CD4-positive, alpha-beta T cell (primary cell): ENCODE measurements at regions not wholly inside any gene's neighbourhood (a gene's known extent, or its start where the extent isn't known, plus 50 kb on each side); places are given as distances from the start of the nearest gene placed in this dataset.

Source experiments
- ATAC-seq: fragments of 200-7000 bp; cut with Tn5 transposase; one replicate; pipeline ENCODE4 v1.10.0; 2022; ENCODE audit warnings: mild to moderate bottlenecking; ENCODE audit not compliant: poor library complexity
- CTCF ChIA-PET: fragments of 350-600 bp; sonication (Branson Sonifier 250); formaldehyde crosslinking; loops from one replicate; lab custom pipeline; 2021; ENCODE audit warnings: antibody characterized with exemption, inconsistent platforms; lab: Charles Lee
- POLR2A ChIA-PET: fragments of 350-600 bp; sonication (Branson Sonifier 250); formaldehyde crosslinking; loops from one replicate; lab custom pipeline; 2021; ENCODE audit warnings: antibody characterized with exemption, inconsistent platforms; lab: Charles Lee
- DNase-seq, 14 experiments: peaks; one replicate each; pipeline ENCODE4 v3.0.0-alpha.2; 2013 to 2020; ENCODE audit warnings: mixed read lengths in 2 of 14
- H3K27ac ChIP-seq, 2 donors: one replicate each; pipeline versions ENCODE4 v1.5.1 to v1.7.0; 2013; ENCODE audit warnings: low read length in 2 of 2, low read depth in 1 of 2, mild to moderate bottlenecking in 1 of 2
- H3K27me3 ChIP-seq, 2 experiments: 1 replicate in 1 of 2; 2 replicates in 1 of 2; pipeline versions ENCODE4 v1.6.1 to v1.7.0; 2013; ENCODE audit warnings: low read length in 2 of 2, control low read depth in 1 of 2, mild to moderate bottlenecking in 1 of 2, moderate library complexity in 1 of 2; ENCODE audit not compliant: insufficient read depth in 2 of 2, control insufficient read depth in 1 of 2
- H3K36me3 ChIP-seq: one replicate; pipeline ENCODE4 v1.6.1; 2013; ENCODE audit warnings: low read length, control low read depth; ENCODE audit not compliant: insufficient read depth
- H3K4me1 ChIP-seq: one replicate; pipeline ENCODE4 v1.6.1; 2013; ENCODE audit warnings: low read length, control low read depth; ENCODE audit not compliant: insufficient read depth
- H3K4me3 ChIP-seq: one replicate; pipeline ENCODE4 v1.5.1; 2013; ENCODE audit warnings: mild to moderate bottlenecking, low read length, moderate library complexity
- H3K9me3 ChIP-seq, 2 experiments: 1 replicate in 1 of 2; 2 replicates in 1 of 2; pipeline versions ENCODE4 v1.6.1 to v1.7.0; 2013; ENCODE audit warnings: low read length in 2 of 2, mild to moderate bottlenecking in 2 of 2, control low read depth in 1 of 2, moderate library complexity in 1 of 2; ENCODE audit not compliant: control insufficient read depth in 1 of 2, insufficient read depth in 1 of 2
- H3K27ac Mint-ChIP-seq: one replicate; pipeline ENCODE4 v1.8.0; 2020; ENCODE audit warnings: mixed read lengths
- H3K27me3 Mint-ChIP-seq: one replicate; pipeline ENCODE4 v1.8.0; 2021; ENCODE audit warnings: mixed read lengths
- H3K36me3 Mint-ChIP-seq: one replicate; pipeline ENCODE4 v1.8.0; 2021; ENCODE audit warnings: low read depth, mixed read lengths
- H3K4me1 Mint-ChIP-seq: one replicate; pipeline ENCODE4 v1.8.0; 2021; ENCODE audit warnings: low read depth, mixed read lengths
- H3K4me3 Mint-ChIP-seq: one replicate; pipeline ENCODE4 v1.8.0; 2020; ENCODE audit warnings: mild to moderate bottlenecking, mixed read lengths
- H3K9me3 Mint-ChIP-seq: one replicate; pipeline ENCODE4 v1.8.0; 2020; ENCODE audit warnings: mixed read lengths
- intact Hi-C, 2 experiments: fragments of 100-400 bp; cut with DNase I in 1 of 2; cut with micrococcal nuclease in 1 of 2; formaldehyde crosslinking; loops; one replicate each; pipeline versions ENCODE4 v1.15.1 to v1.9.0; 2023 to 2025; cut with DNase I, micrococcal nuclease
- TF ChIP-seq, protein P1 (sequence below): fragments of 200-600 bp; IDR thresholded peaks from one replicate; pipeline ENCODE4 v1.8.0; 2022; ENCODE audit warnings: antibody characterized with exemption, mild to moderate bottlenecking

DNA sequence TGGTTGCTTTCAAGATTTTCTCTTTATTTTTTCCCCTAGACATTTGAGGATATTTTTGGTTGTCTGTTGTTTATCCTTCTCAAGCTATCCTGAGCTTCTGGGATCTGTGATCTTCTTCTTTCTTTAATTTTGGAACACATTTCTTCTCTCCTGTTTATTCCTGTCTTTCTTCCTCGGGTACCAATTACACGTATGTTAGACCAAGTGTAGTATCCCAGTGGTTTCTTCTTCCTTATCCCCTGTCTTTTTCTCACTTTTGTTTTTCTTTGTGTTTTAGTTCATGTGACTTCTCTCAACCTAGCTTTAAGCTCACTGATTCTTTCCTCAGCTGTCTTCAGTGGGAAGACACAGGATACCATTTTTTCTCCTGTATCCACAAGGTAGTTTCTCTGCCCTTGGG, 120.0 kb downstream of the GALR1 start:
- H3K27me3 Mint-ChIP-seq: peaks cover 44% of the 10 kb centered on the region
- ChIA-PET CTCF (no interaction called here), POLR2A (no interaction called here)
- intact Hi-C loops: no loop called here
- no peak overlapping the region for H3K4me3 ChIP-seq
- H3K27ac ChIP-seq: no peak overlapping the region
- H3K4me1 Mint-ChIP-seq: no peaks in the 10 kb centered on the region
- H3K36me3 Mint-ChIP-seq: no peaks in the 10 kb centered on the region
- ATAC-seq: no peak
- H3K9me3 ChIP-seq: peaks cover 5% of the 10 kb centered on the region in 2 experiments
- TF ChIP-seq, protein P1, sequence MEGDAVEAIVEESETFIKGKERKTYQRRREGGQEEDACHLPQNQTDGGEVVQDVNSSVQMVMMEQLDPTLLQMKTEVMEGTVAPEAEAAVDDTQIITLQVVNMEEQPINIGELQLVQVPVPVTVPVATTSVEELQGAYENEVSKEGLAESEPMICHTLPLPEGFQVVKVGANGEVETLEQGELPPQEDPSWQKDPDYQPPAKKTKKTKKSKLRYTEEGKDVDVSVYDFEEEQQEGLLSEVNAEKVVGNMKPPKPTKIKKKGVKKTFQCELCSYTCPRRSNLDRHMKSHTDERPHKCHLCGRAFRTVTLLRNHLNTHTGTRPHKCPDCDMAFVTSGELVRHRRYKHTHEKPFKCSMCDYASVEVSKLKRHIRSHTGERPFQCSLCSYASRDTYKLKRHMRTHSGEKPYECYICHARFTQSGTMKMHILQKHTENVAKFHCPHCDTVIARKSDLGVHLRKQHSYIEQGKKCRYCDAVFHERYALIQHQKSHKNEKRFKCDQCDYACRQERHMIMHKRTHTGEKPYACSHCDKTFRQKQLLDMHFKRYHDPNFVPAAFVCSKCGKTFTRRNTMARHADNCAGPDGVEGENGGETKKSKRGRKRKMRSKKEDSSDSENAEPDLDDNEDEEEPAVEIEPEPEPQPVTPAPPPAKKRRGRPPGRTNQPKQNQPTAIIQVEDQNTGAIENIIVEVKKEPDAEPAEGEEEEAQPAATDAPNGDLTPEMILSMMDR: no peak
- no peak overlapping the region for H3K4me3 Mint-ChIP-seq
- peaks cover 7% of the 10 kb centered on the region for H3K9me3 Mint-ChIP-seq
- H3K36me3 ChIP-seq: no peaks in the 10 kb centered on the region
- peaks cover 0 to 3% of the 10 kb centered on the region in 2 experiments for H3K27me3 ChIP-seq
- DNase-seq: no peak
- H3K27ac Mint-ChIP-seq: no peak overlapping the region
- H3K4me1 ChIP-seq: no peaks in the 10 kb centered on the region

- no peak overlapping the region for H3K4me3 ChIP-seq
- H3K27ac Mint-ChIP-seq: no peak overlapping the region
- ATAC-seq (no peak), DNase-seq (no peak)
- no peak overlapping the region for H3K27ac ChIP-seq
- ChIA-PET POLR2A (no interaction called here), CTCF (no interaction called here)
- intact Hi-C loops: no loop called here
- peaks cover 5% of the 10 kb centered on the region in 2 experiments for H3K9me3 ChIP-seq
- H3K36me3 Mint-ChIP-seq: no peaks in the 10 kb centered on the region
- H3K9me3 Mint-ChIP-seq: peaks cover 7% of the 10 kb centered on the region
- H3K4me1 ChIP-seq: no peaks in the 10 kb centered on the region
- H3K4me3 Mint-ChIP-seq: no peak overlapping the region
- peaks cover under 1 to 2% of the 10 kb centered on the region in 2 experiments for H3K27me3 ChIP-seq
- H3K27me3 Mint-ChIP-seq: peaks cover 25% of the 10 kb centered on the region
- no peaks in the 10 kb centered on the region for H3K36me3 ChIP-seq
- TF ChIP-seq, protein P1: no peak
- no peaks in the 10 kb centered on the region for H3K4me1 Mint-ChIP-seq
These were observed 124.2 kb downstream of the GALR1 start for GRCh38 chr18:77373730-77374445.

DNA sequence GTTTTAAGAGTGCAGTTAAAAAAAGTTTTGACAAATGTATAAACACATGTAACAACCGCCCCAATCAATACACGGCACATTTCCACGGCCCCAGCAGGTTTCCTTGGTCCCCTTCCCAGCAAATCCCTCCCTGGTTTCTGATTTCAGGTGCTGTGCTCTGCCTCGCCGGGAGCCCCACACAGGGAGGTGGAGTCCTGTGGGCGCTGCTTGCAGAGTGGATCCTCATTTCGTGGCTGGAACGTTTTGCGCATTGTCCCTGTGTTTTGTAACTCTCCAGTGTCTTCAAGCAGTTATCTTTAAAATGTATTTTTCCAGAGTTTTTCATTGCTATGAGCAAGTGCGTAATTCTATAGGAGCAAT, 124.8 kb downstream of the GALR1 start:
- intact Hi-C loops: no loop called here
- H3K9me3 ChIP-seq: peaks cover 4 to 5% of the 10 kb centered on the region in 2 experiments
- no peak overlapping the region for H3K27ac Mint-ChIP-seq
- POLR2A ChIA-PET: no interaction called here
- H3K4me3 ChIP-seq: no peak overlapping the region
- no peak for ATAC-seq
- H3K4me1 Mint-ChIP-seq: no peaks in the 10 kb centered on the region
- no peaks in the 10 kb centered on the region for H3K4me1 ChIP-seq
- TF ChIP-seq, protein P1: no peak
- H3K27ac ChIP-seq: no peak overlapping the region
- H3K36me3 Mint-ChIP-seq: no peaks in the 10 kb centered on the region
- peaks cover 2 to 6% of the 10 kb centered on the region in 2 experiments for H3K27me3 ChIP-seq
- H3K9me3 Mint-ChIP-seq: peaks cover 4% of the 10 kb centered on the region
- H3K4me3 Mint-ChIP-seq: no peak overlapping the region
- H3K27me3 Mint-ChIP-seq: peaks cover 22% of the 10 kb centered on the region
- DNase-seq: no peak
- CTCF ChIA-PET: no interaction called here
- no peaks in the 10 kb centered on the region for H3K36me3 ChIP-seq
